ENCODE measurements at regions not wholly inside any gene's neighbourhood (a gene's known extent, or its start where the extent isn't known, plus 50 kb on each side); places are given as distances from the start of the nearest gene placed in this dataset.

DNA sequence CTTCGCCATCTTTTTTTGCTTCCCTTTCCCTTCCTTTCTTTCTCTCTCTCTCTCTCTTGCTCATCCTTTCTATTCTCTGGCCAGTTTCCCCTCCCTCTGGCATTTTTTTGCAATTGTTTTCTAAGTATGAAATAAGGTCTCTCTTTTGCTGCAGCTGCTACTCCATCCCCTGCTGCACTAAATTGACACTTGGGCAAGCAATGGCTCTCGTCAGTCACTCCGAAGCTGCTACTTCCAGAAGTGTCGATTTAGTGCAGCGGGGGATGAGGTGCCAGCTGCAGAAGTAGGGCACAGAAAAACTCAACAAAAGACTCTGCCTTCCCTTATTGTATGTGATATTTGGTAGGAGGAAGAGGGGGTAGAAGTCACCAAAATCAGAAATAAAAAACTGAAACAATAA lies 642.3 kb downstream of the RWDD3 start:
- TF ChIP-seq, protein P1, sequence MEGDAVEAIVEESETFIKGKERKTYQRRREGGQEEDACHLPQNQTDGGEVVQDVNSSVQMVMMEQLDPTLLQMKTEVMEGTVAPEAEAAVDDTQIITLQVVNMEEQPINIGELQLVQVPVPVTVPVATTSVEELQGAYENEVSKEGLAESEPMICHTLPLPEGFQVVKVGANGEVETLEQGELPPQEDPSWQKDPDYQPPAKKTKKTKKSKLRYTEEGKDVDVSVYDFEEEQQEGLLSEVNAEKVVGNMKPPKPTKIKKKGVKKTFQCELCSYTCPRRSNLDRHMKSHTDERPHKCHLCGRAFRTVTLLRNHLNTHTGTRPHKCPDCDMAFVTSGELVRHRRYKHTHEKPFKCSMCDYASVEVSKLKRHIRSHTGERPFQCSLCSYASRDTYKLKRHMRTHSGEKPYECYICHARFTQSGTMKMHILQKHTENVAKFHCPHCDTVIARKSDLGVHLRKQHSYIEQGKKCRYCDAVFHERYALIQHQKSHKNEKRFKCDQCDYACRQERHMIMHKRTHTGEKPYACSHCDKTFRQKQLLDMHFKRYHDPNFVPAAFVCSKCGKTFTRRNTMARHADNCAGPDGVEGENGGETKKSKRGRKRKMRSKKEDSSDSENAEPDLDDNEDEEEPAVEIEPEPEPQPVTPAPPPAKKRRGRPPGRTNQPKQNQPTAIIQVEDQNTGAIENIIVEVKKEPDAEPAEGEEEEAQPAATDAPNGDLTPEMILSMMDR (IDR thresholded peaks at IDR 0.05; ENCODE audit: low read depth, low read length) = no peak
- no peak for TF ChIP-seq EZH2phosphoT487 (IDR thresholded peaks at IDR 0.05; ENCODE audit: low read depth)
